Gastroesophageal sphincter (tissue), 4 donors: ENCODE measurements at regions not wholly inside any gene's neighbourhood (a gene's known extent, or its start where the extent isn't known, plus 50 kb on each side); places are given as distances from the start of the nearest gene placed in this dataset.

Experiments
- ATAC-seq: fragments of 150-250 bp; one replicate; pipeline ENCODE4 v1.9.1; 2016; ENCODE audit warnings: mild to moderate bottlenecking, moderate library complexity
- H3K27ac ChIP-seq, 4 donors: fragments of 200-600 bp; sonication (generic) in 3 of 4; 1 replicate in 3 of 4; 2 replicates in 1 of 4; pipeline ENCODE4 v1.5.1; 2016 to 2019
- H3K27me3 ChIP-seq: fragments of 200-600 bp; sonication (generic); one replicate; pipeline ENCODE4 v1.5.1; 2019
- H3K36me3 ChIP-seq, 2 donors: fragments of 200-600 bp; sonication (generic); one replicate each; pipeline ENCODE4 v1.5.1; 2019; ENCODE audit warnings: control low read depth in 1 of 2
- H3K4me1 ChIP-seq, 3 donors: fragments of 200-600 bp; sonication (generic); 1 replicate in 2 of 3; 2 replicates in 1 of 3; pipeline ENCODE4 v1.5.1; 2016 to 2019; ENCODE audit warnings: control low read depth in 2 of 3
- H3K4me3 ChIP-seq, 2 donors: fragments of 200-600 bp; sonication (generic); one replicate each; pipeline ENCODE4 v1.5.1; 2019; ENCODE audit warnings: mild to moderate bottlenecking in 1 of 2, moderate library complexity in 1 of 2
- H3K9me3 ChIP-seq, 3 donors: fragments of 200-600 bp; sonication (generic); one replicate each; pipeline ENCODE4 v1.5.1; 2017 to 2019; ENCODE audit warnings: control low read depth in 2 of 3
- EP300 ChIP-seq: sonication (generic); formaldehyde crosslinking; IDR thresholded peaks from one replicate; pipeline ENCODE4 v1.6.1; 2017; ENCODE audit warnings: antibody characterized with exemption, mild to moderate bottlenecking
- POLR2A ChIP-seq, 2 donors: fragments of 450-650 bp; IDR thresholded peaks; one replicate each; pipeline ENCODE4 v1.6.1; 2017; ENCODE audit warnings: antibody characterized with exemption in 2 of 2, mild to moderate bottlenecking in 2 of 2, moderate library complexity in 1 of 2
- POLR2AphosphoS5 ChIP-seq: sonication (generic); formaldehyde crosslinking; IDR thresholded peaks from one replicate; pipeline ENCODE4 v1.6.1; 2017; ENCODE audit warnings: antibody characterized with exemption
- WGBS, 2 donors: methylation state at CpG; one replicate each; pipeline ENCODE4 v1.1.5; 2018; ENCODE audit warnings: low coverage in 1 of 2; 5-methylcytosine and 5-hydroxymethylcytosine counted together
- TF ChIP-seq, protein P1 (sequence below), 4 experiments: fragments of 200-600 bp in 2 of 4; fragments of 450-650 bp in 2 of 4; sonication (generic) in 1 of 4; IDR thresholded peaks; one replicate each; pipeline ENCODE4 v1.5.1; 2017 to 2019; ENCODE audit warnings: antibody characterized with exemption in 4 of 4, mild to moderate bottlenecking in 2 of 4, moderate library complexity in 2 of 4

GRCh38 chr5:56389261-56389660 is 156.1 kb upstream of the ANKRD55 start:
- no peaks in the 10 kb centered on the region for H3K27me3 ChIP-seq
- no peaks in the 10 kb centered on the region for H3K36me3 ChIP-seq
- H3K4me3 ChIP-seq, result no peak overlapping the region
- no peak for ATAC-seq
- no peak overlapping the region for H3K27ac ChIP-seq
- H3K4me1 ChIP-seq, result no peaks in the 10 kb centered on the region
- WGBS, 2 donors, result 67 to 100% methylated on average over 1 to 2 of the region's 2 CpGs
- H3K9me3 ChIP-seq, result peaks cover 0 to 15% (median 0%) of the 10 kb centered on the region in 3 donors
- TF ChIP-seq EP300 (no peak), POLR2A (IDR thresholded peaks at IDR 0.05) (no peak), POLR2AphosphoS5 (no peak)
- TF ChIP-seq, protein P1, sequence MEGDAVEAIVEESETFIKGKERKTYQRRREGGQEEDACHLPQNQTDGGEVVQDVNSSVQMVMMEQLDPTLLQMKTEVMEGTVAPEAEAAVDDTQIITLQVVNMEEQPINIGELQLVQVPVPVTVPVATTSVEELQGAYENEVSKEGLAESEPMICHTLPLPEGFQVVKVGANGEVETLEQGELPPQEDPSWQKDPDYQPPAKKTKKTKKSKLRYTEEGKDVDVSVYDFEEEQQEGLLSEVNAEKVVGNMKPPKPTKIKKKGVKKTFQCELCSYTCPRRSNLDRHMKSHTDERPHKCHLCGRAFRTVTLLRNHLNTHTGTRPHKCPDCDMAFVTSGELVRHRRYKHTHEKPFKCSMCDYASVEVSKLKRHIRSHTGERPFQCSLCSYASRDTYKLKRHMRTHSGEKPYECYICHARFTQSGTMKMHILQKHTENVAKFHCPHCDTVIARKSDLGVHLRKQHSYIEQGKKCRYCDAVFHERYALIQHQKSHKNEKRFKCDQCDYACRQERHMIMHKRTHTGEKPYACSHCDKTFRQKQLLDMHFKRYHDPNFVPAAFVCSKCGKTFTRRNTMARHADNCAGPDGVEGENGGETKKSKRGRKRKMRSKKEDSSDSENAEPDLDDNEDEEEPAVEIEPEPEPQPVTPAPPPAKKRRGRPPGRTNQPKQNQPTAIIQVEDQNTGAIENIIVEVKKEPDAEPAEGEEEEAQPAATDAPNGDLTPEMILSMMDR (IDR thresholded peaks at IDR 0.05), result no peak

GRCh38 chr5:56388229-56388985 is 155.3 kb upstream of the ANKRD55 start:
- H3K27me3 ChIP-seq, result no peaks in the 10 kb centered on the region
- H3K36me3 ChIP-seq, result no peaks in the 10 kb centered on the region
- H3K4me1 ChIP-seq, result no peaks in the 10 kb centered on the region
- WGBS, 2 donors, result 85 to 100% methylated on average over 1 of the region's 1 CpG
- no peak overlapping the region for H3K27ac ChIP-seq
- no peak for ATAC-seq
- H3K4me3 ChIP-seq, result no peak overlapping the region
- H3K9me3 ChIP-seq, result peaks cover 0 to 6% (median 0%) of the 10 kb centered on the region in 3 donors
- no peak for TF ChIP-seq EP300
- TF ChIP-seq POLR2A (IDR thresholded peaks at IDR 0.05), result no peak
- TF ChIP-seq POLR2AphosphoS5, result no peak
- TF ChIP-seq, protein P1 (IDR thresholded peaks at IDR 0.05), result no peak

DNA sequence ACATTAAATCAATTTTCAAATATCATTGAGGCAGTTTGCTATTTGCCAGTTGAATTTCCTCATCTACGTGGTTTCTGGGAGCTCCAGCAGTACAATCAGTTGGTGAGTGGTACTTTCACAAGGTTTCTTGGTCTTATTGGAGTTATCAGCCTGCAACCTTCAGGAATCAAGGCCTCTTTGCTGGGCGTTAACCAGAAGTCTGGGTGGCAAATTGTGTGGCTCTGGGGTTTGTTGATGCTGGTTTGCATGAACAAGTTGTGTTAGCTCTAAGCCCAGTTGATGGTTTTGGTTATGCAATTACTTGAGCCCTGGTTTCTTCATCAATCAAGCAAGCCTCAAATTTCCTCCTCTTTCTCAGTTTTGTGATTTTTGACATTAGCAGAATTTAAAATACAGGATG is 152.9 kb upstream of the ANKRD55 start:
- Histone ChIP-seq H3K36me3 (no peaks in the 10 kb centered on the region), H3K27ac (no peak overlapping the region), H3K9me3 (no peaks in the 10 kb centered on the region), H3K4me1 (no peaks in the 10 kb centered on the region), H3K27me3 (no peaks in the 10 kb centered on the region), H3K4me3 (no peak overlapping the region)
- ATAC-seq, result no peak
- WGBS, 2 donors, result 86 to 100% methylated on average over 1 to 2 of the region's 2 CpGs
- no peak for TF ChIP-seq POLR2A (IDR thresholded peaks at IDR 0.05)
- TF ChIP-seq, protein P1 (IDR thresholded peaks at IDR 0.05), result no peak
- no peak for TF ChIP-seq EP300
- no peak for TF ChIP-seq POLR2AphosphoS5

GRCh38 chr5:56384186-56384585 is 151.1 kb upstream of the ANKRD55 start:
- Histone ChIP-seq H3K4me3 (no peak overlapping the region), H3K27me3 (no peaks in the 10 kb centered on the region), H3K4me1 (no peaks in the 10 kb centered on the region), H3K9me3 (no peaks in the 10 kb centered on the region), H3K27ac (no peak overlapping the region), H3K36me3 (no peaks in the 10 kb centered on the region)
- 70% methylated on average over 6 of the region's 12 CpGs; no CpG with 5 or more reads in 1 of the 2 donors for WGBS, 2 donors
- no peak for ATAC-seq
- no peak for TF ChIP-seq POLR2A (IDR thresholded peaks at IDR 0.05)
- TF ChIP-seq POLR2AphosphoS5, result no peak
- TF ChIP-seq, protein P1 (IDR thresholded peaks at IDR 0.05), result no peak
- no peak for TF ChIP-seq EP300

DNA sequence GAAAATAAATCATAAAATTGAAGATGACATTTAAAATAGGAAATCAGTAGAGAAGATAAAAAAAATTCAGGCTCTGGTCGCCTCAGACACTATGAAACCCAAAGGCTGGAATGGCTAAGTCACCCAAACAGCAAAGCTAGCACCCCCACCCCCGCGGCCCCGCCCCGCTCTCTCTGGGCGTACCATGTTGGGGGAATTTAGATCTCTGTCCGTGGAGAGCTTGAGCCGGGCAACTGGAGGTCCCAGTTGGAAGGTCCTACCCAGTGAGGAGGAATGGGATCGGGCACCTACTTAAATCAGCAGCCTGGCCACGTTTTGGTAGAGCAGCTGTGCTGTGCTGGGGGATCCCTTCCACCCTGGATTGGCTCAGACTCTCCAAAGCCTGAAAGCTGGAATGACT is 150.6 kb upstream of the ANKRD55 start:
- Histone ChIP-seq H3K27me3 (no peaks in the 10 kb centered on the region), H3K27ac (no peak overlapping the region), H3K9me3 (no peaks in the 10 kb centered on the region), H3K36me3 (no peaks in the 10 kb centered on the region), H3K4me1 (no peaks in the 10 kb centered on the region), H3K4me3 (no peak overlapping the region)
- 91 to 92% methylated on average over 7 to 9 of the region's 10 CpGs for WGBS, 2 donors
- TF ChIP-seq EP300 (no peak), POLR2A (IDR thresholded peaks at IDR 0.05) (no peak), POLR2AphosphoS5 (no peak)
- TF ChIP-seq, protein P1 (IDR thresholded peaks at IDR 0.05), result no peak
- ATAC-seq, result no peak
